OCI-LY3 (cell line): ENCODE measurements at regions not wholly inside any gene's neighbourhood (a gene's known extent, or its start where the extent isn't known, plus 50 kb on each side); places are given as distances from the start of the nearest gene placed in this dataset.

Experiments used
- CTCF ChIP-seq: fragments of 200-600, 300-600 bp; sonication (generic); IDR thresholded peaks from 2 replicates; pipeline ENCODE4 v1.5.1; 2014; ENCODE audit warnings: antibody characterized with exemption, low read length, low read depth
- EZH2phosphoT487 ChIP-seq: fragments of 200-600 bp; shearing (Covaris generic); IDR thresholded peaks from 2 replicates; pipeline ENCODE4 v1.6.1; 2018; ENCODE audit warnings: antibody characterized with exemption, mixed run types, low read depth

- no peak for TF ChIP-seq CTCF
- no peak for TF ChIP-seq EZH2phosphoT487
Observed at GRCh38 chr14:54226103-54226502, 170.7 kb upstream of the CDKN3 start.
